ENCODE measurements at regions not wholly inside any gene's neighbourhood (a gene's known extent, or its start where the extent isn't known, plus 50 kb on each side); places are given as distances from the start of the nearest gene placed in this dataset.

GRCh38 chr6:165726965-165727381 lies 63.9 kb upstream of the PDE10A start:
- TF ChIP-seq CTCF (conservative IDR thresholded peaks at IDR 0.05) (no peak), ZFX (IDR thresholded peaks at IDR 0.05) (no peak)
